Mucosa of descending colon (tissue), 3 donors: ENCODE measurements at regions not wholly inside any gene's neighbourhood (a gene's known extent, or its start where the extent isn't known, plus 50 kb on each side); places are given as distances from the start of the nearest gene placed in this dataset.

ENCODE experiments used
- ATAC-seq: fragments of 200-7000 bp; cut with Tn5 transposase; one replicate; pipeline ENCODE4 v1.9.1; 2020; ENCODE audit warnings: mild to moderate bottlenecking, moderate library complexity
- DNase-seq, 3 donors: peaks; one replicate each; pipeline ENCODE4 v3.0.0-alpha.2; 2020
- H3K36me3 ChIP-seq: fragments of 200-600 bp; one replicate; pipeline ENCODE4 v1.8.0; 2021; ENCODE audit warnings: low read depth, mild to moderate bottlenecking
- H3K4me1 ChIP-seq: fragments of 200-600 bp; one replicate; pipeline ENCODE4 v1.8.0; 2021; ENCODE audit warnings: low read depth, mild to moderate bottlenecking
- H3K4me3 ChIP-seq: fragments of 200-600 bp; one replicate; pipeline ENCODE4 v1.8.0; 2021; ENCODE audit warnings: mild to moderate bottlenecking
- H3K9me3 ChIP-seq: fragments of 200-600 bp; one replicate; pipeline ENCODE4 v1.8.0; 2021; ENCODE audit warnings: mild to moderate bottlenecking
- intact Hi-C, 2 donors: fragments of 100-400 bp; cut with DNase I in 1 of 2; cut with micrococcal nuclease in 1 of 2; formaldehyde crosslinking; loops; one replicate each; pipeline versions ENCODE4 v1.11.0 to v1.11.1; 2022; cut with DNase I, micrococcal nuclease
- TF ChIP-seq, protein P1 (sequence below): fragments of 200-600 bp; IDR thresholded peaks from one replicate; pipeline ENCODE4 v1.8.0; 2022; ENCODE audit warnings: antibody characterized with exemption, mild to moderate bottlenecking
- donor health status: DM: no; HTN: no; CAD: no; lungs with moderate emphysema.
- donor health status: DM: no; HTN: no; CAD: no.
- donor health status: DM: no; HTN: yes; CAD: no.

DNA sequence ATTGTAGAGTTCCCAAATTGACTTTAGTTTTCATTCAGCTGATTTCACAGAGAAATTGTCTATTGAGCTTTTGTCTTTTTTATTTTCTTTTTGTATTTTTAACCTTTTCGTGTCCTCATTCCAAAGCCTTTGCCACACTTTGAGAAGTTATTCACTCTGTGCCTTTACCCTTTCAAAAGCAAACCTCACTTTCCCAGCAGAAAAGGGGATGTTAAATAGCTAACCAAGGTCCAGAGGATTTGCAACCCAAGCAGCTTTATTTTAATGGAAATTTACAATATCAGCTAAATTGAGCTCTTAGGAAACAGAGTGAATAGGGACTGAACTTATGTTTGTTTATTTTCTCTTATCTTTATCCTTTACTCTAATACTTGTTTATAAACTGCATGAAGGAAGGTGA lies 428.8 kb downstream of the PCDH7 start:
- Histone ChIP-seq H3K9me3 (no peaks in the 10 kb centered on the region), H3K4me3 (no peak overlapping the region), H3K36me3 (no peaks in the 10 kb centered on the region), H3K4me1 (no peaks in the 10 kb centered on the region)
- TF ChIP-seq, protein P1, sequence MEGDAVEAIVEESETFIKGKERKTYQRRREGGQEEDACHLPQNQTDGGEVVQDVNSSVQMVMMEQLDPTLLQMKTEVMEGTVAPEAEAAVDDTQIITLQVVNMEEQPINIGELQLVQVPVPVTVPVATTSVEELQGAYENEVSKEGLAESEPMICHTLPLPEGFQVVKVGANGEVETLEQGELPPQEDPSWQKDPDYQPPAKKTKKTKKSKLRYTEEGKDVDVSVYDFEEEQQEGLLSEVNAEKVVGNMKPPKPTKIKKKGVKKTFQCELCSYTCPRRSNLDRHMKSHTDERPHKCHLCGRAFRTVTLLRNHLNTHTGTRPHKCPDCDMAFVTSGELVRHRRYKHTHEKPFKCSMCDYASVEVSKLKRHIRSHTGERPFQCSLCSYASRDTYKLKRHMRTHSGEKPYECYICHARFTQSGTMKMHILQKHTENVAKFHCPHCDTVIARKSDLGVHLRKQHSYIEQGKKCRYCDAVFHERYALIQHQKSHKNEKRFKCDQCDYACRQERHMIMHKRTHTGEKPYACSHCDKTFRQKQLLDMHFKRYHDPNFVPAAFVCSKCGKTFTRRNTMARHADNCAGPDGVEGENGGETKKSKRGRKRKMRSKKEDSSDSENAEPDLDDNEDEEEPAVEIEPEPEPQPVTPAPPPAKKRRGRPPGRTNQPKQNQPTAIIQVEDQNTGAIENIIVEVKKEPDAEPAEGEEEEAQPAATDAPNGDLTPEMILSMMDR = no peak
- DNase-seq (no peak), ATAC-seq (no peak)
- intact Hi-C loops = no loop called here

DNA sequence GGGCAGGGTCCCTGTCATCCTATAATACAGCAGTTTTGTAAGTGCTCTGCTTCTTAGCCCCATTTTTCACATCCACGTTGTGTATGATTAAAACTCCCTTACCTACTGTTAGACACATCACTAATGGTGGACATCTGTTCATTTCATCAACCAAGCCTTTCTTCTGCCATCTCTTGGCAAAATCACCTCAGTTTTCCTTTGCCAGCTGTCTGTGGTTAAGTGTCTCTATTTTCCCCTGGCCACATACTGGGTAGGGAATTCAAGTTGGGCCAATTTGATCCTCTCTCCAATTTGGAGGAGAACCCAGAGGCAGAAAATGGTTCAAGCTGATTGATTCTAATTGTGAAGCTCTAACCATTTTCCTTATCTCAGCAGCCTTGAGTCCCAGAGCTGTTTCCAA lies 436.1 kb downstream of the PCDH7 start:
- TF ChIP-seq, protein P1 = no peak
- Histone ChIP-seq H3K9me3 (no peaks in the 10 kb centered on the region), H3K4me3 (no peak overlapping the region), H3K36me3 (no peaks in the 10 kb centered on the region), H3K4me1 (no peaks in the 10 kb centered on the region)
- no peak for DNase-seq
- ATAC-seq = no peak
- intact Hi-C loops = no loop called here

DNA sequence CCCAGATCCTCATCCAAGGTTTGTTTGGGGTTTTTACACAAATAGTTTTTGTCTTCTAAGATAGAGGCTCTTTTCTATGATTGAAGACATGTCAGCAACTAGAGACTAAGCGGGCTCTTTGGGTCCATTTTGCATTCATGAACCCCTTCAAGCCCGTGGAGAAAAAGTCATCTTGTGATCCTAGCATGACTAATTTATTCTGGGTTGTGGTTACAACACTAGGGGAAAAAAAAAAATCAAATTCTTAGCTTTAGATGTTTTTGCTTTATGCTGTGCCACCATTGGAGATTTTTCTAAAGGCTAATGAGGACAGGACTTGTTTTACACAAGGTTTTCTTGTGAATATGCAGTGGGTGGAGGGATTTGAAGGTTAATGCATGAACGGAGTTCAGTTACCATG lies 440.0 kb downstream of the PCDH7 start:
- DNase-seq (no peak), ATAC-seq (no peak)
- no peaks in the 10 kb centered on the region for H3K36me3 ChIP-seq
- H3K4me1 ChIP-seq = no peaks in the 10 kb centered on the region
- H3K9me3 ChIP-seq = no peaks in the 10 kb centered on the region
- intact Hi-C loops = no loop called here
- TF ChIP-seq, protein P1 = no peak
- H3K4me3 ChIP-seq = no peak overlapping the region

DNA sequence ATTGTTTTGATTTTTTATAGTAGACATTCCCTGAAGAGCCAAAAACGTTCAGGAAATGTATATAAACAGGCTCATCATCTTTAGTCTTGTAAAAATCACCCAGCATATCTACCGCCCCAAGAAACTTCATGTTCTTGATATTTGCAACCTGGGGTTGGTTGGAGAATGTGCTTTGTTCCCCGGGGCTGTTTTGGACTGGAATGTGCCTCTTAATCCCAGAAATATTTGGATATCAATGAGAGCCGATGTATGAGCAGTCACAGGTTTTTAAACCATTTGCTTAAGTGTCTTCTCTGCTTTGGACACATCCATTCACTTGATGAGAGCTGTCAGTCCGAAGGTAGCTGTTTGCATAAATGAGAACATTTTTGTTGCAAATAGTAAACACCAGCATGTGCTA lies 449.7 kb downstream of the PCDH7 start:
- intact Hi-C loops = no loop called here
- Histone ChIP-seq H3K4me3 (no peak overlapping the region), H3K9me3 (no peaks in the 10 kb centered on the region), H3K4me1 (no peaks in the 10 kb centered on the region), H3K36me3 (no peaks in the 10 kb centered on the region)
- TF ChIP-seq, protein P1 = no peak
- DNase-seq (no peak), ATAC-seq (no peak)

DNA sequence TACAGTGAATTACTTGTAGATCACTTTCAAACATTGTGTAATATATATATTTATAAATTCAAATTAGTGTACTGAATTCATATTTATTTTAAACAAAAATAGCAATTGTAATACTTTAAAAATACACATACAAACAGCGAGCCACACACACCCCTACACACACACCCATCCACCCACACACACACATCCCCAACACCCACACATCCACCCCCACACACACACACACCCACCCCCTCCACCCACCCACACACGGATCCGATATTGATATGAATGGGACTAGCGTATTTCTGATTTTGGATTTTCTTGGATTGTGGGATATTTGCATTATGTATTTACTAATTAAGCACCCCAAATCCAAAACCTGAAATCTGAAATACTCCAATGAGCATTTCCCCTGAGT lies 451.2 kb downstream of the PCDH7 start:
- no peaks in the 10 kb centered on the region for H3K9me3 ChIP-seq
- H3K4me3 ChIP-seq = no peak overlapping the region
- TF ChIP-seq, protein P1 = no peak
- DNase-seq (no peak), ATAC-seq (no peak)
- intact Hi-C loops = no loop called here
- H3K36me3 ChIP-seq = no peaks in the 10 kb centered on the region
- H3K4me1 ChIP-seq = no peaks in the 10 kb centered on the region

DNA sequence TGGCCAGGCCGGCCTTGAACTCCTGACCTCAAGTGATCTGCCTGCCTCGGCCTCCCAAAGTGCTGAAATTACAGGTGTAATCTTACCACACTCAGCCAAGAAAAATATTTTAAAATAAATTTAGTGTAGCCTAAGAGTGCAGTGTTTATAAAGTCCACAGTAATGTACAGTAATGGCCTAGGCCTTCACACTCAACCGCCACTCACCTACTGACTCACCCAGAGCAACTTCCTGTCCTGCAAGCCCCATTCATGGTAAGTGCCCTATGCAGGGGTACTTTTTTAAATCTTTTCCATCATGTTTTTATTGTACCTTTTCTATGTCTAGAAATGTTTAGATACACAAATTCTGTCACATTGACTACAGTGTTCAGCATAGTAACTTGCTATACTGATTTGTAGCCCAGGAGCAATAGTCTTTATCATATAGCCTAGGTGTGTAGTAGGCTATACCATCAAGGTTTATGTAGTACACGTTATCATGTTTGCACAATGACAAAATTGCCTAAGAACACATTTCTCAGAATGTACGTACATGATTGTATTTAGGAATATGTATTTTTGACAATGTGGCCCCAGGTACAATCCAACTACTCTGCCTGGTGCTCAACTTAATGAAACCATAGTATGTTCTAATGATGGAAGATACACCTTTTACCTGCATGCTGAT lies 455.2 kb downstream of the PCDH7 start:
- H3K4me1 ChIP-seq = no peaks in the 10 kb centered on the region
- DNase-seq = no peak
- H3K4me3 ChIP-seq = no peak overlapping the region
- ATAC-seq = no peak
- TF ChIP-seq, protein P1 = no peak
- no peaks in the 10 kb centered on the region for H3K9me3 ChIP-seq
- no peaks in the 10 kb centered on the region for H3K36me3 ChIP-seq
- intact Hi-C loops = no loop called here
